H9 (cell line): ENCODE measurements at regions not wholly inside any gene's neighbourhood (a gene's known extent, or its start where the extent isn't known, plus 50 kb on each side); places are given as distances from the start of the nearest gene placed in this dataset.

Experiments used
- DNase-seq: peaks from one replicate; pipeline ENCODE4 v3.0.0-alpha.2; 2017
- H2AFZ ChIP-seq: one replicate; pipeline ENCODE4 v1.6.1; 2013; ENCODE audit warnings: mild to moderate bottlenecking, low read length, control low read depth, moderate library complexity
- H2AK5ac ChIP-seq: 2 replicates; pipeline ENCODE4 v1.6.1; 2013; ENCODE audit warnings: low read length, control low read depth, mixed read lengths; ENCODE audit not compliant: insufficient read length
- H2BK120ac ChIP-seq: one replicate; pipeline ENCODE4 v1.6.1; 2013; ENCODE audit warnings: low read depth, mild to moderate bottlenecking, low read length, control low read depth, inconsistent platforms; ENCODE audit not compliant: poor library complexity, severe bottlenecking
- H2BK12ac ChIP-seq: 2 replicates; pipeline ENCODE4 v1.6.1; 2013; ENCODE audit warnings: low read length, control low read depth, mixed read lengths, low read depth; ENCODE audit not compliant: insufficient read length
- H2BK15ac ChIP-seq: 2 replicates; pipeline ENCODE4 v1.6.1; 2013; ENCODE audit warnings: low read depth, low read length, control low read depth
- H2BK20ac ChIP-seq: one replicate; pipeline ENCODE4 v1.6.1; 2013; ENCODE audit warnings: low read depth, mild to moderate bottlenecking, low read length, control low read depth, inconsistent platforms; ENCODE audit not compliant: poor library complexity, severe bottlenecking
- H2BK5ac ChIP-seq: 2 replicates; pipeline ENCODE4 v1.6.1; 2013; ENCODE audit warnings: low read length, control low read depth, mixed read lengths; ENCODE audit not compliant: insufficient read length
- H3K14ac ChIP-seq: 2 replicates; pipeline ENCODE4 v1.6.1; 2013; ENCODE audit warnings: low read length, control low read depth; ENCODE audit not compliant: insufficient read depth
- H3K18ac ChIP-seq: 2 replicates; pipeline ENCODE4 v1.6.1; 2013; ENCODE audit warnings: low read depth, mild to moderate bottlenecking, mixed read lengths, low read length, control low read depth; ENCODE audit not compliant: insufficient read length
- H3K23ac ChIP-seq: 2 replicates; pipeline ENCODE4 v1.6.1; 2013; ENCODE audit warnings: low read length, control low read depth, mixed read lengths, low read depth; ENCODE audit not compliant: insufficient read length
- H3K23me2 ChIP-seq: 2 replicates; pipeline ENCODE4 v1.6.1; 2013; ENCODE audit warnings: low read depth, mild to moderate bottlenecking, mixed read lengths, low read length, control low read depth; ENCODE audit not compliant: insufficient read length, poor library complexity, severe bottlenecking
- H3K27ac ChIP-seq: 2 replicates; pipeline ENCODE4 v1.5.1; 2013; ENCODE audit warnings: low read length, control low read depth, mixed read lengths, low read depth; ENCODE audit not compliant: insufficient read length
- H3K27me3 ChIP-seq: 2 replicates; pipeline ENCODE4 v1.6.1; 2013; ENCODE audit warnings: low read length, control low read depth, inconsistent platforms; ENCODE audit not compliant: insufficient read depth
- H3K4ac ChIP-seq: 2 replicates; pipeline ENCODE4 v1.6.1; 2013; ENCODE audit warnings: low read depth, mild to moderate bottlenecking, control low read depth, inconsistent platforms, low read length, moderate library complexity
- H3K4me1 ChIP-seq: 2 replicates; pipeline ENCODE4 v1.6.1; 2013; ENCODE audit warnings: low read length, control low read depth, inconsistent platforms; ENCODE audit not compliant: insufficient read depth
- H3K4me2 ChIP-seq: 2 replicates; pipeline ENCODE4 v1.6.1; 2013; ENCODE audit warnings: low read length, control low read depth, mixed read lengths; ENCODE audit not compliant: insufficient read length, insufficient read depth
- H3K56ac ChIP-seq: 2 replicates; pipeline ENCODE4 v1.6.1; 2013; ENCODE audit warnings: low read depth, mild to moderate bottlenecking, mixed read lengths, low read length, control low read depth; ENCODE audit not compliant: insufficient read length
- H3K79me1 ChIP-seq: 2 replicates; pipeline ENCODE4 v1.6.1; 2013; ENCODE audit warnings: low read depth, mild to moderate bottlenecking, moderate library complexity, low read length, control low read depth, inconsistent platforms; ENCODE audit not compliant: insufficient read depth, poor library complexity, severe bottlenecking
- H3K79me2 ChIP-seq: 2 replicates; pipeline ENCODE4 v1.6.1; 2013; ENCODE audit warnings: low read length, control low read depth, inconsistent platforms; ENCODE audit not compliant: insufficient read depth
- H3K9ac ChIP-seq: 2 replicates; pipeline ENCODE4 v1.6.1; 2013; ENCODE audit warnings: low read length, control low read depth, mixed read lengths; ENCODE audit not compliant: insufficient read length; ENCODE audit errors: extremely low read depth
- H3K9me3 ChIP-seq: one replicate; pipeline ENCODE4 v1.6.1; 2013; ENCODE audit warnings: low read depth, low read length, inconsistent platforms; ENCODE audit not compliant: control insufficient read depth
- H3T11ph ChIP-seq: one replicate; pipeline ENCODE4 v1.6.1; 2013; ENCODE audit warnings: mild to moderate bottlenecking, low read length, control low read depth, inconsistent platforms
- H4K20me1 ChIP-seq: one replicate; pipeline ENCODE4 v1.6.1; 2013; ENCODE audit not compliant: control insufficient read depth, insufficient read length, insufficient read depth
- H4K5ac ChIP-seq: 2 replicates; pipeline ENCODE4 v1.6.1; 2013; ENCODE audit warnings: low read depth, mild to moderate bottlenecking, mixed read lengths, low read length, control low read depth; ENCODE audit not compliant: insufficient read length
- H4K8ac ChIP-seq: replicated peaks from 2 replicates; pipeline ENCODE4 v1.6.1; 2013; ENCODE audit warnings: low read length, control low read depth, mixed read lengths, low read depth; ENCODE audit not compliant: insufficient read length
- H4K91ac ChIP-seq: 2 replicates; pipeline ENCODE4 v1.6.1; 2013; ENCODE audit warnings: low read depth, mild to moderate bottlenecking, moderate library complexity, mixed read lengths, low read length, control low read depth; ENCODE audit not compliant: insufficient read length
- H3K27ac Mint-ChIP-seq, 3 experiments: 2 replicates in 2 of 3; 3 replicates in 1 of 3; pipeline ENCODE4 v1.8.0; 2020 to 2021; ENCODE audit warnings: mixed read lengths in 3 of 3, mild to moderate bottlenecking in 1 of 3, moderate library complexity in 1 of 3
- H3K27me3 Mint-ChIP-seq: 2 replicates; pipeline ENCODE4 v1.8.0; 2021; ENCODE audit warnings: low read depth, mild to moderate bottlenecking, moderate library complexity, mixed read lengths
- H3K36me3 Mint-ChIP-seq, 3 experiments: 2 replicates in 2 of 3; 3 replicates in 1 of 3; pipeline ENCODE4 v1.8.0; 2020 to 2021; ENCODE audit warnings: low read depth in 3 of 3, mixed read lengths in 3 of 3; ENCODE audit not compliant: insufficient read depth in 1 of 3
- H3K4me1 Mint-ChIP-seq, 2 experiments: 2 replicates each; pipeline ENCODE4 v1.8.0; 2020; ENCODE audit warnings: mixed read lengths in 2 of 2
- H3K4me3 Mint-ChIP-seq, 2 experiments: 2 replicates in 1 of 2; 3 replicates in 1 of 2; pipeline ENCODE4 v1.8.0; 2020 to 2021; ENCODE audit warnings: mild to moderate bottlenecking in 2 of 2, mixed read lengths in 2 of 2, moderate library complexity in 1 of 2
- H3K9me3 Mint-ChIP-seq, 2 experiments: 2 replicates in 1 of 2; 3 replicates in 1 of 2; pipeline ENCODE4 v1.8.0; 2020; ENCODE audit warnings: mild to moderate bottlenecking in 2 of 2, mixed read lengths in 2 of 2, moderate library complexity in 1 of 2
- CTCF ChIP-seq: fragments of 200-600 bp; sonication (generic); conservative IDR thresholded peaks from 3 replicates; pipeline ENCODE4 v1.8.0; 2021; ENCODE audit warnings: antibody characterized with exemption, mild to moderate bottlenecking

- no peak overlapping the region for H3K18ac ChIP-seq
- no peak overlapping the region for H2AFZ ChIP-seq
- no peaks in the 10 kb centered on the region for H3K79me2 ChIP-seq
- H3K27me3 ChIP-seq: no peaks in the 10 kb centered on the region
- TF ChIP-seq CTCF: peak; percentile 50; the same call in 2 of the 3 replicates
- H2AK5ac ChIP-seq: no peak overlapping the region
- H4K20me1 ChIP-seq: no peaks in the 10 kb centered on the region
- Mint-ChIP-seq H3K27me3 (no peaks in the 10 kb centered on the region), H3K4me3 (no peak overlapping the region), H3K27ac (0 out of 7 replicates have a peak overlapping the region, but pooled peaks of 1 of the 3 experiments have one; percentile 2), H3K9me3 (no peaks in the 10 kb centered on the region), H3K36me3 (no peaks in the 10 kb centered on the region), H3K4me1 (peaks cover 3 to 6% of the 10 kb centered on the region in 2 experiments)
- H3K9ac ChIP-seq: no peak overlapping the region
- H3K79me1 ChIP-seq: no peaks in the 10 kb centered on the region
- no peak overlapping the region for H2BK5ac ChIP-seq
- H4K8ac ChIP-seq: no peak overlapping the region
- H2BK15ac ChIP-seq: no peak overlapping the region
- no peak overlapping the region for H3T11ph ChIP-seq
- DNase-seq: no peak
- no peak overlapping the region for H3K56ac ChIP-seq
- no peak overlapping the region for H4K5ac ChIP-seq
- no peaks in the 10 kb centered on the region for H3K4me1 ChIP-seq
- H3K4me2 ChIP-seq: no peak overlapping the region
- no peaks in the 10 kb centered on the region for H3K23me2 ChIP-seq
- no peaks in the 10 kb centered on the region for H3K9me3 ChIP-seq
- no peak overlapping the region for H3K23ac ChIP-seq
- no peak overlapping the region for H2BK20ac ChIP-seq
- H4K91ac ChIP-seq: no peak overlapping the region
- H3K14ac ChIP-seq: no peak overlapping the region
- H3K27ac ChIP-seq: no peak overlapping the region
- H2BK120ac ChIP-seq: no peak overlapping the region
- no peak overlapping the region for H2BK12ac ChIP-seq
- no peak overlapping the region for H3K4ac ChIP-seq
These were observed 775.7 kb downstream of the TMTC2 start for GRCh38 chr12:83462419-83462818.
